Activated CD8-positive, alpha-beta memory T cell treated with anti-CD3 and anti-CD28 coated beads for 1 hour (primary cell): ENCODE measurements at regions not wholly inside any gene's neighbourhood (a gene's known extent, or its start where the extent isn't known, plus 50 kb on each side); places are given as distances from the start of the nearest gene placed in this dataset.
"Not testable (repeated sequence)": the region's sequence is repeated elsewhere in the genome, so short reads cannot be mapped to it uniquely, and the experiment has no call there.

Experiments
- DNase-seq, 2 donors: peaks; one replicate each; pipeline ENCODE4 v3.0.0-alpha.2; 2020; ENCODE audit warnings: low read depth in 1 of 2; ENCODE audit errors: extremely low read depth in 1 of 2

DNA sequence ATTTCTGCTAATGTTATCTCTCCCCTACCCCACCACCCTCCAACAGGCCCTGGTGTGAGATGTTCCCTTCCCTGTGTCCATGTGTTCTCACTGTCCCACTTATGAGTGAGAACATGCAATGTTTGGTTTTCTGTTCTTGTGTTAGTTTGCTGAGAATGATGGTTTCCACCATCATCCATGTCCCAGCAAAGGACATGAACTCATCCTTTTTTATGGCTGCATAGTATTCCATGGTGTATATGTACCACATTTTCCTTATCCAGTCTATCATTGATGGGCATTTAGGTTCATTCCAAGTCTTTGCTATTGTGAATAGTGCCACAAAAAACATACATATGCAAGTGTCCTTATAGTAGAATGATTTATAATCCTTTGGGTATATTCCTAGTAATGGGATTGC is 104.5 kb downstream of the ZNF33B start:
- not testable (repeated sequence) for DNase-seq

DNA sequence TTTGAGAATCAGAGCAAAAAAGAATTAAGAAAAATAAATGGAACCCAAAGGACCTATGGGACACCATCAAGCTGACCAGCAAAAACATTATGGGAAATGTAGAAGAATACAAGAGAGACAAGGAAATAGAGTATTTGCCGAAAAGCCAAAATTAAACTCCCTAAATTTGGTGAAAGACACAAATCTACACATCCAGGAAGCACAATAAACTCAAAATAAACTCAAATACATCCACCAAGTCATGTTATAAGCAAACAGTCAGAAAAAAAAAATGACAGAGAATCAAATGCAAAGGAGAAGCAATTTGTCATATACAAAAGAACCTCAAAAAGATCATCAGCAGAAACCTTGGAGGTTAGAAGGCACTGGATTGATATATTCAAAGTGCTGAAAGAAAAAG is 105.4 kb downstream of the ZNF33B start:
- DNase-seq = no peak

DNA sequence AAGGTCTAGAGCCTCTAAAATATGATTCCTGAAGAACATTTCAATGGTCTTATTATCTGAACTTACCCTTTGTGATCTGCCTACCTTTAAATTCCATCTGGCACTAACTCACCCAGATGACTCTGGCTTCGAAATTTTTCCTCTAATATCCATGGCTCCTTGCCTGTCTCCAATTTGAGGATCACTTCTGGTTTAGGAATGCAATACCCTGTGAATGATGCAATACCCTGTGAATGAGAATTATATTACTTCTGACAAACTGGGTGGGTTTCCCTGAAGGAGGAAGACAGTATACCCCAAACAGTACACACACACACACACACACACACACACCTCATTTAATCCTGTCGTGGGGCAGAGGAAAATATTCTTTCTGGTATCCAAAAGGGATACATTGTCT is 115.3 kb downstream of the ZNF33B start:
- DNase-seq = no peak

DNA sequence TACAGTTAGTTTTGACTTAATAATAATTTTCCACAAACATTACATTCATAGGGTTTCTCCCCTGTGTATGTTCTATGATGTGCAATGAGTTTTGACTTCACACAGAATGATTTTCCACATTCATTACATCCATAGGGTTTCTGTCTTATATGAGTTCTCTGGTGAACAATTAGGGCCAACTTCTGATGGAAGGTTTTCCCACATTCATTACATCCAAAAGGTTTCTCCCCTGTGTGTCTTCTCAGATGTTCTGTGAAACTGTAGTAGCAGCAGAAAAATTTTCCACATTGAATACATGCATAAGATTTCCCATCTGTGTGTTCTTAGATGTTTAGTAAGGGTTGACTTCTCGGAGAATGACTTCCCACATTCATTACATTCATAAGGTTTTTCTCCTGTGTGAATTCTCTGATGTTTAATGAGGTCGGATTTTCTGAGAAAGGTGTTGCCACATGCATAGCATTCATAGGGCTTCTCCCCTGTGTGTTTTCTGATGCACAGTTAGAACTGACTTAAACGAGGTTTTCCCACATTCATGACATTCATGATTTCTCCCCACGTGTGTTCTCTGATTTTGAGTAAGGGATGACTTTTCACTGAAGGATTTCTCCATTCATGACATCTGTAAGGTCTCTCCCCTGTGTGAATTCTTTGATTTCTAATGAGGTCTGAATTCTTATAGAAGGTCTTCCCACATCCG is 118.5 kb downstream of the ZNF33B start:
- no peak for DNase-seq

DNA sequence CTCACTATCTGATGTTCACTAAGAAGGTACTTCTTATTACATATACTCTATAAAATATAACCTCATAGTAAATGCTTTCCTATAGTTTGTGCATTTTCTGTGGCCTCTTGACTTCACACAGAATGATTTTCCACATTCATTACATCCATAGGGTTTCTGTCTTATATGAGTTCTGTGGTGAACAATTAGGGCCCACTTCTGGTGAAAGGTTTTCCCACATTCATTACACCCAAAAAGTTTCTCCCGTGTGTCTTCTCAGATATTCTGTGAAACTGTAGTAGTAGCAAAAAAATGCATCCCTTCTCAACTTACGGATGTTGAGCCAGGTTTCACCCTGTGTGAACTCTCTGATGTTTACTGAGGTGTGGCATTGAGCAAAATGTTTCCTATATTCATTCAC is 119.3 kb downstream of the ZNF33B start:
- no peak for DNase-seq

DNA sequence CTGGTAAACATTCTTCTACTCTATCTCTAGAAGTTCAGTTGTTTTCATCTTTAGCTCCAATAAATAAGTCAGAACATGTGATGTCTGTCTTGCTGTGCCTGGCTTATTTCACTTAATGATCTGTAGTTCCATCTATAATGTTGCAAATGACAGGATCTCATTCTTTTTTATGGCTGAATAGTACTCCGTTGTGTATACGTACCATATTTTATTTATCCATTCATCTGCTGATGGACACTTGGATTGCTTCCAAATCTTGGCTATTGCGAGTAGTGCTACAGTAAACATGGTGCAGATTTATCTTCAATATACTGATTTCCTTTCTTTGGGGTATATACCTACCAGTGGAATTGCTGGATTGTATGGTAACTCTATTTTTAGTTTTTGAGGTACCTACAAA is 124.4 kb downstream of the ZNF33B start:
- no peak for DNase-seq

DNA sequence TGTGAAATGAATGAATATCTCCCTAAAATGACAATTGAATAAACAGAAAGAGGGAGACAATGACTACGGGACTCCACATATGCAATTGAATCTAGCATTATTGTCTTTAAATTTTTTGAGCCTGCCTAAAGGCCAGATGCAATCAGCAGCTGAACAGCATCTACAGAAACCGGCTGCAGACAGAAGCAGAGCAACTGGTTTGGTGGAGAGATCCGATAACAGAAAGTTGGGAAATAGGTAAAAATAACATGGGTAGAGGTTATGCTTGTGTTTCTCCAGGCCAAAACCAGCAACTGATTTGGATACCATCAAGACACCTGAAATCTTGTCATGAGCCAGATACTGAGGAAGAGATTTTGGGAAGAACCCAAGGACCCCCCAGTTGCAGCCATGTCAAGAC is 146.6 kb downstream of the ZNF33B start:
- DNase-seq = no peak

DNA sequence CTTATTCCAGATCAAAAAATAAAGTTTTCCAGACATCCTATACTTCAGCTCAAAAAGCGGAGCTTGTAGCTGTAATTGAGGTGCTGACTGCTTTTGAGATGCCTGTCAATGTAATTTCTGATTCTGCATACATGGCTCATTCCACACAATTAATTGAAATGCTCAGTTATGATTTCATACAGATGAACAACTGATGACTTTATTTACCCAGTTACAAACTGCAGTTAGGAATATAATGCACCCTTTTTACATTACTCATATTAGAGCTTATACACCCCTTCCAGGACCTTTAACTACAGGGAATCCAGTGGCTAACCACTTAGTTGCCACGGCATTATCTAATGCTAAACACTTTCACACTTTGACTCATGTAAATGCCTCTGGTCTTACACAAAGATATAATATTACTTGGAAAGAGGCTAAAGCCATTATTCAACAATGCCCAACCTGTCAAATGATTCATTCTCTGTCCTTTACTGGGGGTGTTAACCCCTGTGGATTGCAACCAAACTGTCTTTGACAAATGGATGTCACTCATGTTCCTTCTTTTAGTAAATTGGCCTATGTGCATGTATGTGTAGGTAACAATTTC is 147.3 kb downstream of the ZNF33B start:
- DNase-seq = no peak

DNA sequence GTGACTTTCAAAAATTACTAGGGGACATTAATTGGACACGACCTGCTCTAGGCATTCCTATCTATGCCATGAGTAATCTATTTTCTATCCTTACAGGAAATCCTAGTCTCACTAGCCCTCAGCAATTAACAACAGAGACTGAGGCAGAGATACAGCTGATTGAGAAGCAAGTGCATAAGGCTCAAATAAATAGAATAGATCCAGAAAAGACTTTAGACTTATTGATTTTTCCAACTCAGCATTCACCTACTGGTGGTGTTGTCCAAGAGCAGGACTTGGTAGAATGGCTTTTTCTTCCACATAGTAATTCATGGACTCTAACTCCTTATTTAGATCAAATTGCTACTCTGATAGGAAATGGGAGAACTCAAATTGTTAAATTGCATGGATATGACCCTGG is 148.0 kb downstream of the ZNF33B start:
- no peak for DNase-seq

DNA sequence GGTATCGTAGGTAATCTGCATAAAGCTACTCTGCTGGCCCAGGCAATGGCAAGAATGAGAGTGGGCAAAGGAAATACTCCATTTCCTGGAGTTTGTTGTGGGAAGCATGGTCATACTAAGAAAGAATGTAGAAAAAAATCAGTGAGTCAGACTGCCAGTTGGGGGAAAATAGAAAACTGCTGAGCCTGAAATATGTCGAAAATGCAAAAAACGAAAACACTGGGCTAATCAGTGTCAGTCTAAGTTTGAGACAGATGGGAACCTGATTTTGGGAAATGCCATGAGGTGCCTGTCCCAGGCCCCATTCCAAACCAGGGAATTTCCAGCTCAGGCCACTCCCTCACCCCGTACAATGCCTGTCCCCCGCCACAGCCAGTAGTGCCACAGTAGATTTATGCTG is 150.0 kb downstream of the ZNF33B start:
- DNase-seq = no peak

DNA sequence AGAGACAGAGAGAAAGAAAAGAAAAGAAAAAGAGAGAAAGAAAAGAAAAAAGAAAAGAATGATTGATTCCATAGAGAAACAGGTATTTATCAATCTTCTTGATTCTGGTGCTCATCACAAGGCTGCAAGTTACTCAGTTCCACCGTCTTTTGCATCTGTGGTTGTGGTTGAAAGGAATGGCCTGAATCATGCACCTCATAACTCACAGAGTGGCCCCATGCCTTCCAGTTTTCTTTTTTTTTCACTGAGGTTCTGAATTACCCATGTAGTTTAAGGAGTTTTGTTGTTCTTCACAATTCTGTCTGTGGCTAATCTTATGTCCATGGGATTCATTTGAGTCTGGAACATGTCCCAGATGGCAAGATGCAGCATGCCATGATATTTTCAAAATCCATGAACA is 156.0 kb downstream of the ZNF33B start:
- DNase-seq = no peak

DNA sequence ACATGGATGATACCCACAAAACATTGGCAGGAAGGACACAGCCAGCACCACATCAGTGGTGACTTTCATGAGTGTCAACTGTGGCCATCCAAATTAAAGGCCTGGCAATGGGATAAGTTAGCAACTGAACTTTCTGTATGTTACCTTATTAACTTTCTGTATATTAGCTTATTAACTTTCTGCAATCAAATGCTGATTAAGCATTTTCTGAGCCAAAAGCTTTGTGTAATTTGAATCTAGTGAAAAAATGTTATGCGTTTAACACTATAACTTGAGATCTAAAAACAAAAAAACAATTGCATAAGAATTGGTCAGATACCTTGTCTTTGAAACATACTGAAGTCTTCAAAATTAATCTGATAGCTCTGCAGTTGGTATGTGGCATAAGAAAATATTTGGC is 159.3 kb downstream of the ZNF33B start:
- no peak for DNase-seq

DNA sequence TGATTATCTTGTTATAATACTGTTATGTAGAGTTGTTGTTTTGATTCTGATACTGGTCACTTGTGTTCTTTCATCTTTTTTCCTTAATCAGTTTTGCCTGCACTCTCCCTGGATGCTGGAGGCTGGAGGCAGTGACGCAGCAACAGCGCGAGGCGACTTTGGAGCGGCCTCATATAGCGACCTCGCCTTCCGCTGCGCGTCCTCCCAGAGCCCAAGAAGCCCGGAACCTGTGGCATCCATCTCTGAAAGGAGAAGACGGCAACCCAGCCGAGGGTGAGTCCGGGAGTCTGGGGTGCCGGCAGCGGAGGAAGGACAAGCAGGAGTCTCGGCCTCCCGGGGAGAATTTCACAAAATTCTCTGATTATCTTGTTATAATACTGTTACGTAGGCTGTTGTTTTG is 161.2 kb downstream of the ZNF33B start:
- no peak for DNase-seq

DNA sequence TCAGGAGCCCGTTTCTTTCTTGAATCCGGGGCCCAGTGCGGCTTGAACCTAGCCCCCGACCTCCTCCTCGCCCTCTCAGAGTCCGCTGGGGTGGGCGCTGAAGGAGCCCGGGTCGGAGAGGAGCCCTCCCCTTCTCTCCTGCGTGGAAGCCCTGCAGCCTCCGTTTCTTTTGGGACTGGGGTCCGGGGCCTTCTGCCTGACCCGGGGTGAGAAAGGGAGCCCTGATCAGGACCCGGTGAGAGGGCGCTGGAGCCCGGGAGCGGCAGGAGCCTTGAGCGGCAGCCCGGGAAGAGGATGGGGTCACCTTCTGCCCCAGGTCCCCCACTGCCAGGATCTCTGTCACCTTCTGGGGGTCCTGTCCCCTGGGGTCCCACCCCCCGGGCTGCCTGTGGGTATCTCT is 162.3 kb downstream of the ZNF33B start:
- DNase-seq = no peak

DNA sequence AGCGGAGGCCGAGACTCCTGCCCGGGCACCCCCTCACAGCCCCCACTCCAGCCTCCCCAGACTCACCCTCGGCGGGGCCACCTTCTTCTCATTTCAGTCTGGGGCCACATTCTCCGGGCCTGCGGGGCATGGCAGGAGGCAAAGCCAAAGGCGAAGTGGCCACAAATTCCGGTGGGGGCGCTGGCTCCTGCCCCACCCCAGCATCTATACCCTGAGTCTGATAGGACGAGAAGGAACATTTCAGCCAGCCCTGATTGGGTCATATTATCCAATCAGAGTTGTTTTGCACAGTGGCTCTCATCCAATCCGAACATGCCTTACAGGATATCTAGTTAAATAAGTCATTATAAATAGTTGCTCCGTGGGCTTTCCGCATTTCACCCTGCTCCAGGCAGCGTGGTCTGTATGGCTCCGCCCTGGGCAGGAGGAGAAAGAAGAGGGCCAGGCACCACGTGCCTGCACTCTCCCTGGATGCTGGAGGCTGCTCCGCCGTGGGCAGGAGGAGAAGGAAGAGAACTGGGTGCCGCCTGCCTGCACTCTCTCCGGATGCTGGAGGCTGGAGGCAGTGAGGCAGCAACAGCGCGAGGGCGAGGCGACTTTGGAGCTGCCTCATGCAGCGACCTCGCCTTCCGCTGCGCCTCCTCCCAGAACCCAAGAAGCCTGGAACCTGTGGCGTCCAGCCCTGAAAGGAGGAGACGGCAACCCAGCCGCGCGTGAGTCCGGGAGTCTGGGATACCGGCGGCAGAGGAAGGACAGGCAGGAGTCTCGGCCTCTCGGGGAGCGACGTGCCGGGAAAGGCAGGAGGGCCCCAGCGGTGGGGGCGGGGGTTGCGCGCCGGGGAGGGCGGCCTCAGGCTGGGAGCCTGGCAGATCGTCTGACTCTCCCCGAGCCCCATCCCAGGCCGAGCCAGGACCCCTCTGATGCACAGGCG is 162.9 kb downstream of the ZNF33B start:
- no peak for DNase-seq

DNA sequence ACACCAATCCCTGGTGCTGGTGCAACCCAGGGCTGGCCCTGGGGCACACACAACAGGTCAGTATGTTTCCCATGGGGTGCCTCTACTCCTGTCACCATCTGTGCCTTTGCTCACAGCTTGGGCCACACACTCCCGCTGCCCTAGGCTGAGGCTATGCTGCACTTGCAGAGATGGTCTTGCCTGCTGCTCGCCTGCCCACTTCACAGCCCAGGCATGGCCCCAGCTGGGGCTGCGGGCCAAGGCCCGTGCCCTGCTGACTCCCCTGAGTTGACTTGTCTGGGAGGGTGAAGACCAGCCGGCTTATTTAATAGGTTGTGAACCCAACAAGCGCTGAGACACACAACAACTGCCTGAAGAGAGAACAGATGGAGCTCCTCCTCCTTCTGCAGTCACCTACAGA is 184.1 kb downstream of the ZNF33B start:
- no peak for DNase-seq

DNA sequence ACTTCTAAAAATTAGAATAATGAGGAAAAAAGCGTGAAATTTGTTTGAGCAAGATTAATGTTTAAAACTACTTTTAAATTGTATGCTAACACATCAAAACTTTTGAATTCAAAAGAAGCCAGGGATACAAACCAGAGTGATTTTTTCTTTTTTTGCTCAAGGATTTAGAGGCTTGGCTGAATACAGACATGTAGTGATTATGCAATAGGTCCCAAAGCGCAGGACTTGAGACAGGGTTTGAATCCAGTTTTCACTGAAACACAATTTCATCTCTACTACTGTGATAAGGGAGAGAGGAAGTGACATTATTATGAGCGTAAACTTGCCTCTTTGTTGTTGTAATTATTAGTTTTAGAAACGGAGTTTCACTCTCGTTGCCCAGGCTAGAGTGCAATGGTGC is 207.3 kb downstream of the ZNF33B start:
- DNase-seq = no peak

DNA sequence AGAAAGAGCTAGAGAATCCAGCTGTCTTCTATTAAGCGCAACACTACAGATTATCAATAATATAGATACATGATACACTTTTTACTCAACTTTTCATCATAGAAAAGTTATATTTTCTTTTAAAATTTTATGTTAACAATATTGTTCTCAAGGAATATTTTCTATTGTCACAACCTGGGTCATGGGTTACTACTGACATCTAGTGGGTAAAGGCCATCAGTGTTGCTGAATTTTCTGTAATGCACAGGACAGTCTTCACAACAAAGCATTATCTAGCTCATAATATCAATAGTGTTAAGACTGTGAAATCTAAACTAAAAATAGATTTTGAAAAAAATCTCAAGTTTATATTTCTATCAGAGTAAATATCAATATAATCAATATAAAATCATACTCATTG is 209.8 kb downstream of the ZNF33B start:
- DNase-seq = no peak

DNA sequence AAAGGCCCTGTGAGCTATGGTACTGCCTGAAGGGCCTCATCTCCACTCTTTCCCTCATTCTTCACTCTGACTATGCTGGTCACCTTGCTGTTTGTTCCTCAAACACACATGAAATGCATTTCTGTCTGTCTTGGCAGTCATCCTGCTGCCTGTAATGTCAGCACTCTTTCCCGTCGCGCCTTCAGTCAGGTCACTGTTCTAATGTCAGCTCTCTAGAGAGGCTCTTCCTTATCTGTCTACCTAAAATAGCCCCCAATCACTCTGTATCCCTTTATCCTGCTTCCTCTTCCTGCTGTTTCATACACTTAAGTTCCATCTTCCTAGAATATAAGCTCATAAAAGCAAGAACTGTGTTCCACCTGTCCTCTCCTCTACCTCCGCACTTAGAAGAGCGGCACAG is 215.5 kb downstream of the ZNF33B start:
- no peak for DNase-seq

DNA sequence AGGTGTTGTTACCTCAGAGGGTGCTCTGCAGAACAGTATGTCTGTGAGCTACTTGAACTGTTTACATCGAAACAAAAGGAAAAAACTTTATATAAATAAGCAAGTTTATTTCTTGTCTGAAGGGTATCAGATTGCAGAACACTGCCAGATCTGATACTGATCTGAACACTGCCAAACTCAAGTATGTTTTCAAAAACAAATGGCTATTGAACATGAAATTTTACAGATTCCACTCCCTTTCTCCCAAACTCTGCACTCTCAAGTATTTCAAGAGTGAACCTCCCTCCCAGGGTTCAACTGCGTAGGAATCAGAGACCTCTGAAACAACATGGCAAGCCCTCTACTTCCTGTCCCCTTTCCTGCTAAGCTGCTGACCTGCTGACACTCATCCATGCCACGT is 216.6 kb downstream of the ZNF33B start:
- no peak for DNase-seq

DNA sequence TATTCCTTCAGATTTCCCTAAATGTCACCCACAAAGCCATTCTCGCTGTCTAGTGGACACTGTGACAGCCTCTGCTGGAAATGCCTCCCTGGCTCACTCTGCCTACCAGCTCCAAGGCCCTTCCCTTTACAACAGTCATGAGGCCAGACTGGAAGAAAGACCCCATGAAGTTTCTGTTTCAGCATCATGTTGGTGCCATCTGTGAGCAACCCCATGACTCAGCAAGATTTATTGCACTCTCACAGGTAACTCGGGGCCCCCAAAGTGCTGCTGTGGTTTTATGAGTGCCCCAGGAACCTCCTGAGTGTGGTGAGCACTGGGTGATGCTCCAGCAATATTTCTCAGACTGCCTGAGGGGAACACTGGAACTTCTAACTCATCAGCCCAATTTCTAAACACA is 218.6 kb downstream of the ZNF33B start:
- no peak for DNase-seq

DNA sequence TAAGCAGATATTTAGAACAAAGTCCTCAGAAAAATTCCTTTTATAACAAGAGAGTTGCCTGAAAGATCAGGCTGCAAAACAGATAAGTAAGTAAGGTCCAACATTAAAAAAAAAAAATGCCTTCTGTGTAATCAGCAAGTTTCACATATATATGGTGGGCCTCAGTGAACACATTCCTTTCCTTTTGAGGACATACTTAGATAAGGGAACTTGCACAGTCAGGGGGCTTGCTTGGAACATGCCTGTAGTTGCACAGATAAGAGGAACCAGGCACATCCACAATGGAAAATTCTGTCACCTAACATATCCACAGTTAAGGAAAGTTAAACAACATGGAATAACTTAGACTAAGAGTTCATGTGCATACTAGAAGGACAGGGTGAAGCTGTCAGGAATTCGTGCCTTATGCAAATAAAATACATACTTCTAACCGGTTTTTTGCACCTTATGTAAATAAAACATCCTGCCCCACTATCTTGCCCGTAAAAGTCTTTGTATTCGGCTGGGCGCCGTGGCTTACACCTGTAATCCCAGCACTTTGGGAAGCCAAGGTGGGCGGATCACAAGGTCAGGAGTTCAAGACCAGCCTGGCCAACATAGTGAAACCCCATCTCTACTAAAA is 257.3 kb downstream of the ZNF33B start:
- no peak for DNase-seq
